SH-SY5Y (cell line): ENCODE measurements at regions not wholly inside any gene's neighbourhood (a gene's known extent, or its start where the extent isn't known, plus 50 kb on each side); places are given as distances from the start of the nearest gene placed in this dataset.

Source experiments
- GATA2 ChIP-seq: IDR thresholded peaks from 2 replicates; pipeline ENCODE4 v1.6.1; 2011; ENCODE audit warnings: mild to moderate bottlenecking, low read depth, low read length
- GATA3 ChIP-seq: IDR thresholded peaks from 2 replicates; pipeline ENCODE4 v1.6.1; 2011; ENCODE audit warnings: low read depth, mild to moderate bottlenecking, low read length, moderate library complexity

DNA sequence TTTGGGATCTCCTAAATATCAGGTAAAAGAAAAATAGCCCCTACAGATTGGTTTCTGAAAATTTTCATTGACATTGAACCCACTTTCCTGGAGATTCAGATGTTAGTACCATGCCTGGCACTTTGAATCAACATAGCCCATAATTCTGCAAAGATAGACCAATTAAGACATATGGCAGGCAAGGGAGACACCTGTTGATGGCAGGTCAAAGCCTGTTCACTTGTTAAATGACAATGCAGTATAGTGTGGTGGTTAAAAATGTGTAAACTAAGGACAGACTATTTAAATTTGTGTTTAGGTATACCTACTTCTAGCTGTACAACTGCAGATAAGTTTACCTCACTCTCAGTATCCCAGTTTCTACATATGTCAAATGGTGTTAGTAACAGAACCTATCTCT, 178.1 kb upstream of the MMADHC start:
- no peak for TF ChIP-seq GATA3
- no peak for TF ChIP-seq GATA2
